GM21423 (cell line): ENCODE measurements at regions not wholly inside any gene's neighbourhood (a gene's known extent, or its start where the extent isn't known, plus 50 kb on each side); places are given as distances from the start of the nearest gene placed in this dataset.
"Not testable (repeated sequence)": the region's sequence is repeated elsewhere in the genome, so short reads cannot be mapped to it uniquely, and the experiment has no call there.

Experiments
- ATAC-seq: cut with Tn5 transposase; IDR thresholded peaks from one replicate; pipeline ENCODE4 v1.9.1; 2021; ENCODE audit warnings: mild to moderate bottlenecking, moderate library complexity; ENCODE audit not compliant: unreplicated experiment

GRCh38 chr18:68153821-68154220, 561.1 kb downstream of the TMX3 start:
- not testable (repeated sequence) for ATAC-seq

GRCh38 chr18:68152770-68153169, 562.1 kb downstream of the TMX3 start:
- ATAC-seq = no peak

- no peak for ATAC-seq
Measured at GRCh38 chr18:68150961-68151360, 563.9 kb downstream of the TMX3 start.

- no peak for ATAC-seq
Measured at GRCh38 chr18:68148863-68149262, 566.0 kb downstream of the TMX3 start.

- no peak for ATAC-seq
Measured at GRCh38 chr18:68147728-68148127, 567.2 kb downstream of the TMX3 start.

- no peak for ATAC-seq
Measured at GRCh38 chr18:68121826-68122225, 593.1 kb downstream of the TMX3 start.

- no peak for ATAC-seq
Measured at GRCh38 chr18:68121308-68121707, 593.6 kb downstream of the TMX3 start.

- no peak for ATAC-seq
Measured at GRCh38 chr18:68114989-68115388, 598.5 kb upstream of the DSEL start.

- ATAC-seq = no peak
Measured at GRCh38 chr18:68104036-68104435, 587.5 kb upstream of the DSEL start.

GRCh38 chr18:68103561-68103960, 587.0 kb upstream of the DSEL start:
- ATAC-seq = no peak

GRCh38 chr18:68102117-68102516, 585.6 kb upstream of the DSEL start:
- ATAC-seq = no peak

- no peak for ATAC-seq
Measured at GRCh38 chr18:68098655-68099054, 582.1 kb upstream of the DSEL start.

- ATAC-seq = no peak
Measured at GRCh38 chr18:68086481-68086880, 570.0 kb upstream of the DSEL start.

- no peak for ATAC-seq
Measured at GRCh38 chr18:68085251-68085650, 568.7 kb upstream of the DSEL start.

GRCh38 chr18:68083776-68084175, 567.3 kb upstream of the DSEL start:
- ATAC-seq = no peak

GRCh38 chr18:68083131-68083530, 566.6 kb upstream of the DSEL start:
- ATAC-seq = no peak

- ATAC-seq = no peak
Measured at GRCh38 chr18:68072744-68073143, 556.2 kb upstream of the DSEL start.

GRCh38 chr18:68060871-68061270, 544.4 kb upstream of the DSEL start:
- ATAC-seq = no peak

GRCh38 chr18:68056936-68057335, 540.4 kb upstream of the DSEL start:
- no peak for ATAC-seq

- no peak for ATAC-seq
Measured at GRCh38 chr18:68054669-68055068, 538.1 kb upstream of the DSEL start.

- ATAC-seq = no peak
Measured at GRCh38 chr18:68053290-68053689, 536.8 kb upstream of the DSEL start.

GRCh38 chr18:68041327-68041726, 524.8 kb upstream of the DSEL start:
- ATAC-seq = no peak

GRCh38 chr18:68040198-68040597, 523.7 kb upstream of the DSEL start:
- ATAC-seq = no peak
